CD14-positive monocyte (primary cell): ENCODE measurements at regions not wholly inside any gene's neighbourhood (a gene's known extent, or its start where the extent isn't known, plus 50 kb on each side); places are given as distances from the start of the nearest gene placed in this dataset.

Experiments
- DNase-seq, 3 donors: peaks; one replicate each; pipeline ENCODE4 v3.0.0-alpha.2; 2011 to 2022
- H2AFZ ChIP-seq: 2 replicates; pipeline ENCODE4 v1.6.0; 2012; ENCODE audit warnings: mild to moderate bottlenecking, low read depth, low read length, inconsistent platforms; ENCODE audit not compliant: insufficient read depth, poor library complexity, severe bottlenecking
- H3K27ac ChIP-seq, 2 donors: 1 replicate in 1 of 2; 2 replicates in 1 of 2; pipeline ENCODE4 v1.5.1; 2012 to 2013; ENCODE audit warnings: low read length in 2 of 2, control low read depth in 1 of 2, inconsistent platforms in 1 of 2, low read depth in 1 of 2, mild to moderate bottlenecking in 1 of 2
- H3K27me3 ChIP-seq, 2 donors: one replicate each; pipeline versions ENCODE4 v1.6.0 to v1.6.1; 2011 to 2013; ENCODE audit warnings: low read length in 2 of 2; ENCODE audit not compliant: control insufficient read depth in 2 of 2, insufficient read depth in 2 of 2
- H3K36me3 ChIP-seq, 2 donors: replicated peaks in 1 of 2; 1 replicate in 1 of 2; 2 replicates in 1 of 2; pipeline versions ENCODE4 v1.5.1 to v1.6.1; 2012 to 2013; ENCODE audit warnings: low read length in 2 of 2, control low read depth in 1 of 2, inconsistent platforms in 1 of 2, mild to moderate bottlenecking in 1 of 2; ENCODE audit not compliant: insufficient read depth in 2 of 2, control insufficient read depth in 1 of 2
- H3K4me1 ChIP-seq, 2 donors: 1 replicate in 1 of 2; 2 replicates in 1 of 2; pipeline versions ENCODE4 v1.5.1 to v1.6.1; 2012 to 2013; ENCODE audit warnings: low read length in 2 of 2, control low read depth in 1 of 2, inconsistent platforms in 1 of 2, mild to moderate bottlenecking in 1 of 2, moderate library complexity in 1 of 2; ENCODE audit not compliant: insufficient read depth in 2 of 2, control insufficient read depth in 1 of 2
- H3K4me2 ChIP-seq: replicated peaks from 2 replicates; pipeline ENCODE3; 2012; ENCODE audit warnings: low read length, moderate library complexity, mild to moderate bottlenecking; ENCODE audit not compliant: poor library complexity, severe bottlenecking; ENCODE audit errors: extremely low read depth
- H3K4me3 ChIP-seq, 3 experiments: fragments of 200-600 bp in 1 of 3; sonication (generic) in 1 of 3; replicated peaks in 1 of 3; 1 replicate in 2 of 3; 2 replicates in 1 of 3; pipeline ENCODE4 v1.5.1; 2011 to 2013; ENCODE audit warnings: low read length in 3 of 3, mild to moderate bottlenecking in 3 of 3, control low read depth in 2 of 3, low read depth in 2 of 3, inconsistent platforms in 1 of 3, moderate library complexity in 1 of 3
- H3K79me2 ChIP-seq: 2 replicates; pipeline ENCODE4 v1.6.0; 2012; ENCODE audit warnings: mild to moderate bottlenecking, control low read depth, inconsistent platforms, low read length, moderate library complexity; ENCODE audit not compliant: insufficient read depth
- H3K9ac ChIP-seq: 2 replicates; pipeline ENCODE4 v1.6.0; 2017; ENCODE audit warnings: low read length, mild to moderate bottlenecking; ENCODE audit not compliant: insufficient read depth, poor library complexity, severe bottlenecking
- H3K9me3 ChIP-seq, 2 donors: replicated peaks in 1 of 2; 1 replicate in 1 of 2; 2 replicates in 1 of 2; pipeline versions ENCODE4 v1.5.1 to v1.6.1; 2012 to 2013; ENCODE audit warnings: low read length in 2 of 2, control low read depth in 1 of 2; ENCODE audit not compliant: control insufficient read depth in 1 of 2, insufficient read depth in 1 of 2
- H4K20me1 ChIP-seq: 2 replicates; pipeline ENCODE4 v1.6.0; 2012; ENCODE audit warnings: mild to moderate bottlenecking, low read length, control low read depth, moderate library complexity; ENCODE audit not compliant: insufficient read depth
- H3K27ac Mint-ChIP-seq, 7 donors: one replicate each; pipeline ENCODE4 v1.8.0; 2020; ENCODE audit warnings: mild to moderate bottlenecking in 7 of 7, mixed read lengths in 7 of 7, moderate library complexity in 6 of 7, inconsistent platforms in 2 of 7
- H3K27me3 Mint-ChIP-seq, 3 donors: one replicate each; pipeline ENCODE4 v1.8.0; 2021 to 2022; ENCODE audit warnings: low read depth in 3 of 3, mild to moderate bottlenecking in 3 of 3, mixed read lengths in 3 of 3, moderate library complexity in 3 of 3, inconsistent platforms in 1 of 3
- H3K36me3 Mint-ChIP-seq, 2 donors: one replicate each; pipeline ENCODE4 v1.8.0; 2020; ENCODE audit warnings: mixed read lengths in 2 of 2, inconsistent platforms in 1 of 2, mild to moderate bottlenecking in 1 of 2
- H3K4me1 Mint-ChIP-seq: one replicate; pipeline ENCODE4 v1.8.0; 2020; ENCODE audit warnings: mild to moderate bottlenecking, mixed read lengths
- H3K4me3 Mint-ChIP-seq, 2 donors: one replicate each; pipeline ENCODE4 v1.8.0; 2020; ENCODE audit warnings: mild to moderate bottlenecking in 2 of 2, mixed read lengths in 2 of 2, moderate library complexity in 1 of 2
- H3K9me3 Mint-ChIP-seq, 7 donors: one replicate each; pipeline ENCODE4 v1.8.0; 2020 to 2022; ENCODE audit warnings: mixed read lengths in 7 of 7, mild to moderate bottlenecking in 6 of 7, moderate library complexity in 6 of 7, inconsistent platforms in 2 of 7
- whole genome bisulfite sequencing: methylation state at CpG from one replicate; pipeline ENCODE4 v1.1.5; 2013; ENCODE audit warnings: missing lambda C conversion rate; ENCODE audit not compliant: insufficient coverage; 5-methylcytosine and 5-hydroxymethylcytosine counted together
- intact Hi-C, 2 donors: fragments of 100-400 bp; cut with micrococcal nuclease; formaldehyde crosslinking; loops; one replicate each; pipeline versions ENCODE4 v1.15.0 to v1.15.1; 2023
- TF ChIP-seq, protein P1 (sequence below): fragments of 200-600 bp; IDR thresholded peaks from one replicate; pipeline ENCODE4 v1.8.0; 2022; ENCODE audit warnings: antibody characterized with exemption, mild to moderate bottlenecking

DNA sequence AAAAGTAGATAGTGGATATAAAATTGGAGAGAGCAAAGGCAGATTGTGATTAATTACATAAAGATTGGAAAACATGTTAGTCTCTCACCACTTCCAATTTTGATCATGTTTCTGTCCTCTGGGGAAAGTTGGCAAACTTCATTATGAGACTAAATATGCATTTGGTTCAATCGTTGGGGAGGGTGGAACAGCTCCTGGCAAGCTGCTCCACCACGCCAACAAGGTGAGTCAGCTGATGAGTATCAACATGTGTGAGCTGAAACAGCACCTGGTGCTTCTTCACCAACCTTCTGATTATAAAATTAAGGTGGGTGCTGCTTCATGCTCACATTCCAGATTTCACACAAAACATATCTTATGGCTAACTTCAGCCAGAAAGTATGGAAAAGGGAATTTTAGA lies 1784.6 kb downstream of the SLITRK5 start:
- Histone ChIP-seq H3K4me1 (no peaks in the 10 kb centered on the region), H3K4me2 (no peak overlapping the region), H3K27me3 (no peaks in the 10 kb centered on the region), H2AFZ (no peak overlapping the region), H3K4me3 (no peak overlapping the region), H4K20me1 (no peaks in the 10 kb centered on the region), H3K9ac (no peak overlapping the region), H3K27ac (no peak overlapping the region), H3K9me3 (no peaks in the 10 kb centered on the region), H3K36me3 (no peaks in the 10 kb centered on the region), H3K79me2 (no peaks in the 10 kb centered on the region)
- Mint-ChIP-seq H3K4me3 (no peak overlapping the region), H3K27me3 (peaks cover 0 to 2% (median 0%) of the 10 kb centered on the region in 3 donors), H3K4me1 (no peaks in the 10 kb centered on the region), H3K36me3 (no peaks in the 10 kb centered on the region), H3K9me3 (peaks cover 0 to 10% (median 3%) of the 10 kb centered on the region in 7 donors), H3K27ac (no peak overlapping the region)
- TF ChIP-seq, protein P1, sequence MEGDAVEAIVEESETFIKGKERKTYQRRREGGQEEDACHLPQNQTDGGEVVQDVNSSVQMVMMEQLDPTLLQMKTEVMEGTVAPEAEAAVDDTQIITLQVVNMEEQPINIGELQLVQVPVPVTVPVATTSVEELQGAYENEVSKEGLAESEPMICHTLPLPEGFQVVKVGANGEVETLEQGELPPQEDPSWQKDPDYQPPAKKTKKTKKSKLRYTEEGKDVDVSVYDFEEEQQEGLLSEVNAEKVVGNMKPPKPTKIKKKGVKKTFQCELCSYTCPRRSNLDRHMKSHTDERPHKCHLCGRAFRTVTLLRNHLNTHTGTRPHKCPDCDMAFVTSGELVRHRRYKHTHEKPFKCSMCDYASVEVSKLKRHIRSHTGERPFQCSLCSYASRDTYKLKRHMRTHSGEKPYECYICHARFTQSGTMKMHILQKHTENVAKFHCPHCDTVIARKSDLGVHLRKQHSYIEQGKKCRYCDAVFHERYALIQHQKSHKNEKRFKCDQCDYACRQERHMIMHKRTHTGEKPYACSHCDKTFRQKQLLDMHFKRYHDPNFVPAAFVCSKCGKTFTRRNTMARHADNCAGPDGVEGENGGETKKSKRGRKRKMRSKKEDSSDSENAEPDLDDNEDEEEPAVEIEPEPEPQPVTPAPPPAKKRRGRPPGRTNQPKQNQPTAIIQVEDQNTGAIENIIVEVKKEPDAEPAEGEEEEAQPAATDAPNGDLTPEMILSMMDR: no peak
- WGBS: 86% methylated on average over 1 of the region's 2 CpGs
- no peak for DNase-seq
- intact Hi-C loops: no loop called here

DNA sequence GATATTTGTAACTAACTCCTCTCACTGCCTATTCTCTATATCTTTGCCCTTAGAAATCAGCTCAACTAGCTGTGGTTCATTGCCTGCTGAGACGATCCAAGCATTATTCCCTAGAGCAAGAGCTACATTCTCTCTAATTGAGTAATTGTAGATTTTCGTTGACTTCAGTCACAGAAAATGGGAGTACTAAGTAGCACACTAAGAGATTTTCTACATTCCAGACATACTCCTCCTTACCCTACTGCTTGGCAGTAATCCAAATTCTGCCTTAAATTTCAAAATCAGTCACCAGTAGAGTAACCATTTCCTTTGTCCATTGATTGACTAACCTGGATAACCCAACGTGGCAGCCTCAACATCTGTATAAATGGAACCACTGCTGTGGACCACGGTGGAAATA lies 1786.8 kb downstream of the SLITRK5 start:
- H3K9ac ChIP-seq: no peak overlapping the region
- intact Hi-C loops: no loop called here
- no peak for DNase-seq
- Mint-ChIP-seq H3K4me3 (no peak overlapping the region), H3K36me3 (no peaks in the 10 kb centered on the region), H3K27ac (no peak overlapping the region), H3K4me1 (no peaks in the 10 kb centered on the region), H3K9me3 (peaks cover 0 to 3% (median 2%) of the 10 kb centered on the region in 7 donors), H3K27me3 (peaks cover 0 to 2% (median 0%) of the 10 kb centered on the region in 3 donors)
- H3K79me2 ChIP-seq: no peaks in the 10 kb centered on the region
- no peak overlapping the region for H3K27ac ChIP-seq
- no peak overlapping the region for H2AFZ ChIP-seq
- H4K20me1 ChIP-seq: no peaks in the 10 kb centered on the region
- no peak overlapping the region for H3K4me3 ChIP-seq
- no peaks in the 10 kb centered on the region for H3K27me3 ChIP-seq
- H3K4me2 ChIP-seq: no peak overlapping the region
- H3K4me1 ChIP-seq: no peaks in the 10 kb centered on the region
- H3K9me3 ChIP-seq: no peaks in the 10 kb centered on the region
- H3K36me3 ChIP-seq: no peaks in the 10 kb centered on the region
- WGBS: 80% methylated on average over 1 of the region's 4 CpGs
- TF ChIP-seq, protein P1: no peak
